Endothelial cell of umbilical vein (primary cell): ENCODE measurements at regions not wholly inside any gene's neighbourhood (a gene's known extent, or its start where the extent isn't known, plus 50 kb on each side); places are given as distances from the start of the nearest gene placed in this dataset.
A peak's percentile ranks its signal among the peaks of the same experiment; 100 is the strongest.

Experiments
- BruUV-seq: library from RNA; stranded (reverse); fragments of 400-500 nt; replicated peaks from 2 replicates; lab custom pipeline; 2021; lab: Mats Ljungman, UMichigan
- CTCF ChIA-PET: fragments of 300-600, 350-600 bp; sonication (Branson Sonifier 250); formaldehyde crosslinking; loops from one replicate; lab custom pipeline; 2021; ENCODE audit warnings: antibody characterized with exemption, inconsistent platforms; lab: Charles Lee
- POLR2A ChIA-PET: fragments of 300-600, 350-600 bp; sonication (Branson Sonifier 250); formaldehyde crosslinking; loops from one replicate; lab custom pipeline; 2021; ENCODE audit warnings: antibody characterized with exemption, inconsistent platforms; lab: Charles Lee
- DNase-seq: peaks from one replicate; pipeline ENCODE4 v3.0.0-alpha.2; 2011; ENCODE audit warnings: low read depth, low spot score
- FAIRE-seq: peaks from 2 replicates; lab custom pipeline; 2011; peaks lifted over from hg19 to GRCh38; lab: Jason Lieb, UNC
- H2AFZ ChIP-seq: 2 replicates; pipeline ENCODE4 v1.6.0; 2012; ENCODE audit warnings: low read depth, low read length, control low read depth, inconsistent platforms
- H3K27ac ChIP-seq: 2 replicates; pipeline ENCODE4 v1.5.1; 2011; ENCODE audit warnings: low read depth, mild to moderate bottlenecking, control low read depth, low read length, moderate library complexity; ENCODE audit not compliant: insufficient read depth
- H3K27me3 ChIP-seq, 2 experiments: 2 replicates each; pipeline versions ENCODE4 v1.6.0 to v1.6.1; 2011; ENCODE audit warnings: low read length in 2 of 2, mixed read lengths in 1 of 2; ENCODE audit not compliant: control insufficient read depth in 2 of 2, insufficient read depth in 2 of 2
- H3K36me3 ChIP-seq, 2 experiments: 2 replicates in 1 of 2; 3 replicates in 1 of 2; pipeline ENCODE4 v1.5.1; 2011; ENCODE audit warnings: low read length in 2 of 2, mild to moderate bottlenecking in 1 of 2, moderate library complexity in 1 of 2; ENCODE audit not compliant: control insufficient read depth in 2 of 2, insufficient read depth in 2 of 2; ENCODE audit errors: extremely low read depth in 1 of 2
- H3K4me1 ChIP-seq: 3 replicates; pipeline ENCODE4 v1.5.1; 2011; ENCODE audit warnings: mild to moderate bottlenecking, low read length; ENCODE audit not compliant: control insufficient read depth, insufficient read depth; ENCODE audit errors: extremely low read depth
- H3K4me2 ChIP-seq: 2 replicates; pipeline ENCODE4 v1.6.1; 2011; ENCODE audit warnings: low read length, control low read depth, mixed read lengths; ENCODE audit not compliant: insufficient read depth
- H3K4me3 ChIP-seq, 3 experiments: fragments of 200-600 bp in 1 of 3; sonication (generic), shearing (Covaris generic) in 1 of 3; replicated peaks in 1 of 3; 2 replicates each; pipeline ENCODE4 v1.5.1; 2011 to 2016; ENCODE audit warnings: control low read depth in 3 of 3, low read length in 3 of 3, mild to moderate bottlenecking in 2 of 3, inconsistent platforms in 1 of 3, low read depth in 1 of 3, moderate library complexity in 1 of 3; ENCODE audit not compliant: insufficient read depth in 1 of 3
- H3K79me2 ChIP-seq: 2 replicates; pipeline ENCODE4 v1.6.0; 2012; ENCODE audit warnings: low read length, inconsistent platforms; ENCODE audit not compliant: control insufficient read depth, insufficient read depth
- H3K9ac ChIP-seq: replicated peaks from 2 replicates; pipeline ENCODE3; 2011; ENCODE audit warnings: low read length, control low read depth; ENCODE audit not compliant: insufficient read depth; ENCODE audit errors: extremely low read depth
- H3K9me1 ChIP-seq: replicated peaks from 3 replicates; pipeline ENCODE4 v1.6.0; 2011; ENCODE audit warnings: mild to moderate bottlenecking, low read length; ENCODE audit not compliant: control insufficient read depth, insufficient read depth; ENCODE audit errors: extremely low read depth
- H3K9me3 ChIP-seq: replicated peaks from 2 replicates; pipeline ENCODE4 v1.5.1; 2012; ENCODE audit warnings: low read length, inconsistent platforms; ENCODE audit not compliant: control insufficient read depth, insufficient read depth
- H4K20me1 ChIP-seq: replicated peaks from 2 replicates; pipeline ENCODE3; 2011; ENCODE audit warnings: mild to moderate bottlenecking, low read length; ENCODE audit not compliant: control insufficient read depth, insufficient read depth; ENCODE audit errors: extremely low read depth
- EZH2 ChIP-seq: IDR thresholded peaks from 2 replicates; pipeline ENCODE4 v1.6.1; 2012; ENCODE audit warnings: borderline replicate concordance, low read depth, mild to moderate bottlenecking, moderate library complexity, low read length, inconsistent platforms; ENCODE audit not compliant: severe bottlenecking
- JUN ChIP-seq: IDR thresholded peaks from 2 replicates; pipeline ENCODE4 v1.6.1; 2011; ENCODE audit warnings: borderline replicate concordance, low read depth; ENCODE audit not compliant: insufficient read length, insufficient read depth
- MYC ChIP-seq: IDR thresholded peaks from one replicate; pipeline ENCODE4 v1.6.1; 2011; ENCODE audit warnings: mild to moderate bottlenecking, low read depth, low read length
- POLR2A ChIP-seq: IDR thresholded peaks from 2 replicates; pipeline ENCODE4 v1.6.1; 2012; ENCODE audit warnings: low read depth, mild to moderate bottlenecking, control low read depth, low read length
- POLR2AphosphoS5 ChIP-seq: IDR thresholded peaks from 2 replicates; pipeline ENCODE4 v1.6.1; 2012; ENCODE audit warnings: low read depth, mild to moderate bottlenecking, control low read depth, low read length, moderate library complexity; ENCODE audit not compliant: insufficient read depth
- dilution Hi-C: fragments of 300-500 bp; cut with MboI; formaldehyde crosslinking; loops from one replicate; pipeline ENCODE4 v1.15.0; 2019; ENCODE audit warnings: low sequenced_read_pairs; ENCODE audit not compliant: extremely low pct_ligation_motif_present
- intact Hi-C: fragments of 100-400 bp; cut with micrococcal nuclease; formaldehyde crosslinking; loops from one replicate; pipeline ENCODE4 v1.10.0; 2022
- TF ChIP-seq, protein P1 (sequence below): IDR thresholded peaks from 2 replicates; pipeline ENCODE4 v1.6.1; 2011; ENCODE audit not compliant: insufficient read depth, insufficient read length
- TF ChIP-seq, protein P2 (sequence below), 2 donors: IDR thresholded peaks; 1 replicate in 1 of 2; 2 replicates in 1 of 2; pipeline ENCODE4 v1.5.1; 2011; ENCODE audit warnings: low read length in 2 of 2, mild to moderate bottlenecking in 2 of 2, moderate library complexity in 2 of 2, control low read depth in 1 of 2, inconsistent platforms in 1 of 2, low read depth in 1 of 2; ENCODE audit not compliant: insufficient read depth in 1 of 2; ENCODE audit errors: extremely low read depth in 1 of 2

DNA sequence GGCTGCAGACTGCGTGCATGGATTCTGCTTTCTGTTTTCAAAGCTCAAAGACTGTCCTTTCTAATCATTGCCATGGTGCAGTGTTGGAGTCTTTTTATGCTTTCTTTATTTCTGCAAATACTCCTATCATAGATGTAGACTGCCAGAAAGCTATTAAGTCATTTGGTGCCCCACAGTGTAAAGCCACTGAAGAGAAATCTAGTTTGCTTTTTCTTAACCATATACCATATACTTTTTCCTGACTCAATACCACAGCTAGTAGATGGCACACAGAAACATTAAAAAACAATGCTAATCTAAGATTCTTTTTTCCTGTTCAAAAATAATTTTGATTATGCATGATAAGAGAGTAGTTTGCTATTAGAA lies 109.9 kb upstream of the RAB27B start:
- H2AFZ ChIP-seq, result no peak overlapping the region
- H3K4me2 ChIP-seq, result no peak overlapping the region
- BruUV-seq, result no TSS peak
- H3K4me1 ChIP-seq, result no peaks in the 10 kb centered on the region
- no peak overlapping the region for H3K27ac ChIP-seq
- intact Hi-C loops, result no loop called here
- H3K36me3 ChIP-seq, result no peaks in the 10 kb centered on the region
- DNase-seq, result no peak
- dilution Hi-C loops, result no loop called here
- no peaks in the 10 kb centered on the region for H4K20me1 ChIP-seq
- no peak for FAIRE-seq
- CTCF ChIA-PET, result interaction anchor here (1.1 to 1.2 kb wide), 2 partner anchors 28 to 57 kb away, joined by 3 to 4 read pairs; no protein-coding TSS in a partner anchor
- no peaks in the 10 kb centered on the region for H3K9me3 ChIP-seq
- POLR2A ChIA-PET, result no interaction called here
- no peaks in the 10 kb centered on the region for H3K9me1 ChIP-seq
- H3K79me2 ChIP-seq, result no peaks in the 10 kb centered on the region
- no peaks in the 10 kb centered on the region for H3K27me3 ChIP-seq
- H3K9ac ChIP-seq, result no peak overlapping the region
- no peak overlapping the region for H3K4me3 ChIP-seq
- TF ChIP-seq, protein P1, sequence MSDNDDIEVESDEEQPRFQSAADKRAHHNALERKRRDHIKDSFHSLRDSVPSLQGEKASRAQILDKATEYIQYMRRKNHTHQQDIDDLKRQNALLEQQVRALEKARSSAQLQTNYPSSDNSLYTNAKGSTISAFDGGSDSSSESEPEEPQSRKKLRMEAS, result no peak
- no peak for TF ChIP-seq JUN

DNA sequence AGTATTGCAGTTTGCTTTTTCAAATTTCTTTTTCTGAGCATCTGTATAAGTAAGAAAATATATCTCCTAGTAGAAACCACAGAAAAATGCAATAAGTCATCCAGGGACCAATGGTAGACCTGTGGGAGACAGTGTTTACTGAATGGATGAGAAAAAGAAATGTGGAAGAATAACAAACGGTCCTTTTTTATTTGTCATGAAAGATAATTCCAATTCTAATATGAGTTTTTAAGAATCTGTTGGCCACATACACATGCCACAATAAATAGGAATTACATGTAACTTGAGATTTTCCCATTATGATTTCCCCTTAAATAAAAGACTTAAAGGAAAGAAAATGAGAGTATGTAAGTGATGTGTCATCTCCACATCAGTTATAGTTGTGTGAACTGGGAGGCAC lies 107.7 kb upstream of the RAB27B start:
- POLR2A ChIA-PET, result no interaction called here
- H3K4me2 ChIP-seq, result no peak overlapping the region
- CTCF ChIA-PET, result no interaction called here
- TF ChIP-seq, protein P2, sequence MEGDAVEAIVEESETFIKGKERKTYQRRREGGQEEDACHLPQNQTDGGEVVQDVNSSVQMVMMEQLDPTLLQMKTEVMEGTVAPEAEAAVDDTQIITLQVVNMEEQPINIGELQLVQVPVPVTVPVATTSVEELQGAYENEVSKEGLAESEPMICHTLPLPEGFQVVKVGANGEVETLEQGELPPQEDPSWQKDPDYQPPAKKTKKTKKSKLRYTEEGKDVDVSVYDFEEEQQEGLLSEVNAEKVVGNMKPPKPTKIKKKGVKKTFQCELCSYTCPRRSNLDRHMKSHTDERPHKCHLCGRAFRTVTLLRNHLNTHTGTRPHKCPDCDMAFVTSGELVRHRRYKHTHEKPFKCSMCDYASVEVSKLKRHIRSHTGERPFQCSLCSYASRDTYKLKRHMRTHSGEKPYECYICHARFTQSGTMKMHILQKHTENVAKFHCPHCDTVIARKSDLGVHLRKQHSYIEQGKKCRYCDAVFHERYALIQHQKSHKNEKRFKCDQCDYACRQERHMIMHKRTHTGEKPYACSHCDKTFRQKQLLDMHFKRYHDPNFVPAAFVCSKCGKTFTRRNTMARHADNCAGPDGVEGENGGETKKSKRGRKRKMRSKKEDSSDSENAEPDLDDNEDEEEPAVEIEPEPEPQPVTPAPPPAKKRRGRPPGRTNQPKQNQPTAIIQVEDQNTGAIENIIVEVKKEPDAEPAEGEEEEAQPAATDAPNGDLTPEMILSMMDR (IDR thresholded peaks at IDR 0.05; ENCODE audit: extremely low read depth in 1 of 2, insufficient read depth in 1 of 2, low read depth in 1 of 2, low read length in 2 of 2), result no peak
- TF ChIP-seq POLR2AphosphoS5, result no peak
- no peak for TF ChIP-seq JUN
- TF ChIP-seq MYC, result no peak
- no peak for TF ChIP-seq POLR2A
- no peak for TF ChIP-seq EZH2
- DNase-seq (no peak), FAIRE-seq (peak; percentile 46)
- no peak overlapping the region for H3K4me3 ChIP-seq
- no peak overlapping the region for H3K27ac ChIP-seq
- no peaks in the 10 kb centered on the region for H3K4me1 ChIP-seq
- H3K9ac ChIP-seq, result no peak overlapping the region
- intact Hi-C loops (no loop called here), dilution Hi-C loops (no loop called here)
- H3K27me3 ChIP-seq, result no peaks in the 10 kb centered on the region
- no TSS peak for BruUV-seq
- no peaks in the 10 kb centered on the region for H4K20me1 ChIP-seq
- no peaks in the 10 kb centered on the region for H3K36me3 ChIP-seq
- no peaks in the 10 kb centered on the region for H3K79me2 ChIP-seq
- no peaks in the 10 kb centered on the region for H3K9me3 ChIP-seq
- H3K9me1 ChIP-seq, result no peaks in the 10 kb centered on the region
- no peak overlapping the region for H2AFZ ChIP-seq
